ENCODE measurements at regions not wholly inside any gene's neighbourhood (a gene's known extent, or its start where the extent isn't known, plus 50 kb on each side); places are given as distances from the start of the nearest gene placed in this dataset.

- no peak for DNase-seq (ENCODE audit: low spot score)
These were observed 222.3 kb downstream of the ETS1 start for GRCh38 chr11:128365044-128365443.

GRCh38 chr11:128361451-128362020, 225.8 kb downstream of the ETS1 start:
- no peak for DNase-seq (ENCODE audit: low spot score)

GRCh38 chr11:128359515-128359914, 227.8 kb downstream of the ETS1 start:
- DNase-seq (ENCODE audit: low spot score), result no peak

GRCh38 chr11:128357073-128357472, 230.3 kb downstream of the ETS1 start:
- DNase-seq (ENCODE audit: low spot score), result no peak

GRCh38 chr11:128355558-128355957, 231.8 kb downstream of the ETS1 start:
- no peak for DNase-seq (ENCODE audit: low spot score)

- no peak for DNase-seq (ENCODE audit: low spot score)
These were observed 232.9 kb downstream of the ETS1 start for GRCh38 chr11:128354476-128354875.

GRCh38 chr11:128351168-128351567, 236.2 kb downstream of the ETS1 start:
- no peak for DNase-seq (ENCODE audit: low spot score)

- DNase-seq (ENCODE audit: low spot score), result no peak
These were observed 237.6 kb downstream of the ETS1 start for GRCh38 chr11:128349650-128350299.

GRCh38 chr11:128346804-128347203, 240.6 kb downstream of the ETS1 start:
- no peak for DNase-seq (ENCODE audit: low spot score)

GRCh38 chr11:128345316-128345715, 242.0 kb downstream of the ETS1 start:
- DNase-seq (ENCODE audit: low spot score), result no peak

- no peak for DNase-seq (ENCODE audit: low spot score)
These were observed 243.5 kb downstream of the ETS1 start for GRCh38 chr11:128343870-128344269.

- no peak for DNase-seq (ENCODE audit: low spot score)
These were observed 244.2 kb downstream of the ETS1 start for GRCh38 chr11:128343135-128343514.

- no peak for DNase-seq (ENCODE audit: low spot score)
These were observed 244.7 kb downstream of the ETS1 start for GRCh38 chr11:128342511-128343134.

- no peak for DNase-seq (ENCODE audit: low spot score)
These were observed 245.8 kb downstream of the ETS1 start for GRCh38 chr11:128341280-128342248.

- DNase-seq (ENCODE audit: low spot score), result no peak
These were observed 247.6 kb downstream of the ETS1 start for GRCh38 chr11:128339792-128340191.

- DNase-seq (ENCODE audit: low spot score), result no peak
These were observed 248.5 kb downstream of the ETS1 start for GRCh38 chr11:128338811-128339210.

- no peak for DNase-seq (ENCODE audit: low spot score)
These were observed 251.2 kb downstream of the ETS1 start for GRCh38 chr11:128336203-128336602.

- no peak for DNase-seq (ENCODE audit: low spot score)
These were observed 251.6 kb downstream of the ETS1 start for GRCh38 chr11:128335729-128336128.

GRCh38 chr11:128334311-128335044, 252.9 kb downstream of the ETS1 start:
- no peak for DNase-seq (ENCODE audit: low spot score)

GRCh38 chr11:128331317-128331716, 256.0 kb downstream of the ETS1 start:
- DNase-seq (ENCODE audit: low spot score), result no peak

- DNase-seq (ENCODE audit: low spot score), result no peak
These were observed 257.2 kb downstream of the ETS1 start for GRCh38 chr11:128330203-128330602.
